ENCODE measurements at regions not wholly inside any gene's neighbourhood (a gene's known extent, or its start where the extent isn't known, plus 50 kb on each side); places are given as distances from the start of the nearest gene placed in this dataset.

DNA sequence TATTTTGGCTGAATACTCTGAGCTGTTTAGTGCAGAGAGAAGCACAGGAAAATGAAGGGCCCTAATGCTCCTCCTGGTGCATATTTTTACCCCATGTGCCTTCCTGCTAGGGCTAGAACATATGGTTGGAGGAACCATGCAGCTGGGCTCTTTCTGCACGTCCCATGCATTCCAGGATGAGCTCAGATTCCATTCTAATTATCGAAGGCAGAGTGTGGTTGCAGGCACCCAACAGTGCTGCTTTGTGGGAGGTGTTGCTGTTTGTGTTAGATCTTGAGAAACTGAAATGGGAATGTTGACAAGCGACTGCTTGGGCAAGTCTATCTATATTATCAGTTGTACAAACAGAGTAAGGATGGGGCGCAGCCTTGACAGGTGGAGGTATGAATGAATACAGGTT, 419.5 kb downstream of the DHX35 start:
- no peak for DNase-seq (ENCODE audit: low read depth, low spot score)
- TF ChIP-seq, protein P1, sequence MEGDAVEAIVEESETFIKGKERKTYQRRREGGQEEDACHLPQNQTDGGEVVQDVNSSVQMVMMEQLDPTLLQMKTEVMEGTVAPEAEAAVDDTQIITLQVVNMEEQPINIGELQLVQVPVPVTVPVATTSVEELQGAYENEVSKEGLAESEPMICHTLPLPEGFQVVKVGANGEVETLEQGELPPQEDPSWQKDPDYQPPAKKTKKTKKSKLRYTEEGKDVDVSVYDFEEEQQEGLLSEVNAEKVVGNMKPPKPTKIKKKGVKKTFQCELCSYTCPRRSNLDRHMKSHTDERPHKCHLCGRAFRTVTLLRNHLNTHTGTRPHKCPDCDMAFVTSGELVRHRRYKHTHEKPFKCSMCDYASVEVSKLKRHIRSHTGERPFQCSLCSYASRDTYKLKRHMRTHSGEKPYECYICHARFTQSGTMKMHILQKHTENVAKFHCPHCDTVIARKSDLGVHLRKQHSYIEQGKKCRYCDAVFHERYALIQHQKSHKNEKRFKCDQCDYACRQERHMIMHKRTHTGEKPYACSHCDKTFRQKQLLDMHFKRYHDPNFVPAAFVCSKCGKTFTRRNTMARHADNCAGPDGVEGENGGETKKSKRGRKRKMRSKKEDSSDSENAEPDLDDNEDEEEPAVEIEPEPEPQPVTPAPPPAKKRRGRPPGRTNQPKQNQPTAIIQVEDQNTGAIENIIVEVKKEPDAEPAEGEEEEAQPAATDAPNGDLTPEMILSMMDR (IDR thresholded peaks at IDR 0.05; ENCODE audit: low read depth, low read length) = no peak
- Histone ChIP-seq H3K4me3 (ENCODE audit: low read depth, low read length) (no peak overlapping the region), H3K27ac (ENCODE audit: low read depth, low read length) (no peak overlapping the region), H3K9me3 (ENCODE audit: control insufficient read depth, insufficient read depth, low read length) (no peaks in the 10 kb centered on the region), H3K27me3 (ENCODE audit: control insufficient read depth, insufficient read depth, low read length) (no peaks in the 10 kb centered on the region)
- CTCF ChIA-PET = no interaction called here
- POLR2A ChIA-PET = no interaction called here

DNA sequence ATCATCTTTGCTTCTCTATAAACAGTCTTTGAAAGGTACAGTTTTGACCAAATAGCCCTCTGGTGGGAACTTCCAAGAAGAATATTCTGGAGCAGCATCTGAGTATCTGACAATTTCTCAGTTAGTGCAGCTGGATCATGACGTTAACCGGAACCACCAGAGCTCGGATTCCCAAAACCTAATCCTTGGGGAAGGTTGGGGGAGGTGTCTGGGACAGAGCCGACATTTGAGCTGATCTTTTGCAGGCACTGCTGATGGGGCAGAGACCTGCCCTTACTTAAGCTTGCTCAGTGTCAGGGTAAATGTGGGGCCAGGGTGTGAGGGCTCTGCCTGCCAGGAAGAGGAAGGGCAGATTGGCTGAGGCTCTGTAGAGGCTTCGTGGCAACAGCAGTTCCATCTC, 416.6 kb downstream of the DHX35 start:
- ChIA-PET POLR2A (no interaction called here), CTCF (no interaction called here)
- Histone ChIP-seq H3K27me3 (ENCODE audit: control insufficient read depth, insufficient read depth, low read length) (no peaks in the 10 kb centered on the region), H3K27ac (ENCODE audit: low read depth, low read length) (no peak overlapping the region), H3K4me3 (ENCODE audit: low read depth, low read length) (no peak overlapping the region), H3K9me3 (ENCODE audit: control insufficient read depth, insufficient read depth, low read length) (no peaks in the 10 kb centered on the region)
- TF ChIP-seq, protein P1 (IDR thresholded peaks at IDR 0.05; ENCODE audit: low read depth, low read length) = no peak
- DNase-seq (ENCODE audit: low read depth, low spot score) = no peak

- ChIA-PET POLR2A (no interaction called here), CTCF (no interaction called here)
- H3K27me3 ChIP-seq (ENCODE audit: control insufficient read depth, insufficient read depth, low read length) = no peaks in the 10 kb centered on the region
- no peak overlapping the region for H3K4me3 ChIP-seq (ENCODE audit: low read depth, low read length)
- no peak for DNase-seq (ENCODE audit: low read depth, low spot score)
- no peak overlapping the region for H3K27ac ChIP-seq (ENCODE audit: low read depth, low read length)
- H3K9me3 ChIP-seq (ENCODE audit: control insufficient read depth, insufficient read depth, low read length) = no peaks in the 10 kb centered on the region
- TF ChIP-seq, protein P1 (IDR thresholded peaks at IDR 0.05; ENCODE audit: low read depth, low read length) = no peak
These were observed 414.6 kb downstream of the DHX35 start for GRCh38 chr20:39376788-39377187.

DNA sequence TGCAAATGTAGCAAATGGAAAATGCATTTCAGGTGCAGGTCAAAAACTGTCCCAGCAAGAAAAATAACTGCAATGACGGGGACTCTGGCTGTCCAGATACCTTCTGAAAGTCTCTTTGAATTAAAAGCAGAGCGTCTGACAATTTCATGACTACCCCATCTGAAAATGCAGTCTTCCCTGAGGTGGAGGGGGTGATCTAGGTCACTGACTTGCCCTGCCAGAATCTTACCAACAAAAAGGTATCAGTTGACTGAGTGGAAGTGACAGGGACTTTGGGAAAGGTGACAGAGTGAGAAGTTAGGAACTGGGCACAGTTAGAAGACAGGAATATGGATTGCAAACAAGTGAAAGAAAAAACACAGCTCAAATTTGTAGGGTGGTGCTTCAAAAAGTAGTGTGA, 402.2 kb downstream of the DHX35 start:
- Histone ChIP-seq H3K27ac (ENCODE audit: low read depth, low read length) (no peak overlapping the region), H3K4me3 (ENCODE audit: low read depth, low read length) (no peak overlapping the region), H3K27me3 (ENCODE audit: control insufficient read depth, insufficient read depth, low read length) (no peaks in the 10 kb centered on the region), H3K9me3 (ENCODE audit: control insufficient read depth, insufficient read depth, low read length) (no peaks in the 10 kb centered on the region)
- TF ChIP-seq, protein P1 (IDR thresholded peaks at IDR 0.05; ENCODE audit: low read depth, low read length) = no peak
- POLR2A ChIA-PET = no interaction called here
- CTCF ChIA-PET = no interaction called here
- no peak for DNase-seq (ENCODE audit: low read depth, low spot score)

DNA sequence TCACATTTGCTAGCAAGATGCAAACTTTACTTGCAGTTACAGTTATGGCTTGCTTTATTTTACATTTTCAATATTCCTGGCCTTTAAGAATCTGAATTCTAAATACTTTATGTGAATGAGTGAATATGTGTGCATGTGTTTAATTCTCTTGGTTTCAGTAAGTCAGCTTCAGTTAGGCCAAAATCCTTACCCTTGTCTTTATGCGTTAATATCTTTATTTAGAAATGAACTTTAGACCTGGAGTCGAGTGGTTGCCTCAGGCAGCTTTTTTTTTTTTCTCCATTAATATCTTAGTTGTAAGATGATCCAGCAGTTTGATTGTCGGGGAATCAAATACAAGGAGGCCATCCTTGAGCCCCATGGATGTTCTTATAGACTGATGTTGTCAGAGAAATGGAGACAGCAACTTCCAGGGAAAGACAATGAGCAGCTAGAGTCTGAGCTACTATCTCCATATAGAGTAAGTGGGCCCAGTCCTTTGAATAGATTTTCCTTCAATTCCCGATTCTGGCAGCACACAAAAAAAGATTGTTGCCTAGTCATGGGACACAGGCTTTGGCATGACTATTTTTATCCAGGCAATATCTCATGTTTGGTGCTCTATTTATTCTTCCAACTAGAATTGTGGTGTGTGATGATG, 398.0 kb downstream of the DHX35 start:
- no peaks in the 10 kb centered on the region for H3K27me3 ChIP-seq (ENCODE audit: control insufficient read depth, insufficient read depth, low read length)
- POLR2A ChIA-PET = no interaction called here
- H3K4me3 ChIP-seq (ENCODE audit: low read depth, low read length) = no peak overlapping the region
- DNase-seq (ENCODE audit: low read depth, low spot score) = no peak
- CTCF ChIA-PET = no interaction called here
- H3K27ac ChIP-seq (ENCODE audit: low read depth, low read length) = no peak overlapping the region
- H3K9me3 ChIP-seq (ENCODE audit: control insufficient read depth, insufficient read depth, low read length) = no peaks in the 10 kb centered on the region
- TF ChIP-seq, protein P1 (IDR thresholded peaks at IDR 0.05; ENCODE audit: low read depth, low read length) = no peak

Measured in AG04450 (cell line).